Caco-2 (cell line): ENCODE measurements at regions not wholly inside any gene's neighbourhood (a gene's known extent, or its start where the extent isn't known, plus 50 kb on each side); places are given as distances from the start of the nearest gene placed in this dataset.
"Not testable (repeated sequence)": the region's sequence is repeated elsewhere in the genome, so short reads cannot be mapped to it uniquely, and the experiment has no call there.

Experiments
- BruUV-seq: library from RNA; stranded (reverse); fragments of 400-500 nt; replicated peaks from 2 replicates; lab custom pipeline; 2021; lab: Mats Ljungman, UMichigan
- CTCF ChIA-PET: fragments of 300-600 bp; sonication (Branson Sonifier 250); formaldehyde crosslinking; loops from one replicate; lab custom pipeline; 2022; ENCODE audit warnings: antibody characterized with exemption; lab: Charles Lee
- POLR2A ChIA-PET: fragments of 300-600 bp; sonication (Branson Sonifier 250); formaldehyde crosslinking; loops from one replicate; lab custom pipeline; 2022; ENCODE audit warnings: antibody characterized with exemption; lab: Charles Lee
- DNase-seq, 2 experiments: peaks; one replicate each; pipeline versions ENCODE4 v3.0.0 to v3.0.0-alpha.2; 2020 to 2022
- H3K27me3 ChIP-seq: replicated peaks from 2 replicates; pipeline ENCODE4 v1.6.0; 2011; ENCODE audit warnings: low read length; ENCODE audit not compliant: control insufficient read depth, insufficient read depth
- H3K36me3 ChIP-seq: 2 replicates; pipeline ENCODE4 v1.5.1; 2011; ENCODE audit warnings: low read length; ENCODE audit not compliant: control insufficient read depth, insufficient read depth
- H3K4me1 ChIP-seq: fragments of 250-450 bp; sonication (Bioruptor Pico); 2 replicates; pipeline ENCODE4 v1.5.1; 2020; ENCODE audit warnings: mild to moderate bottlenecking
- H3K4me3 ChIP-seq: 2 replicates; pipeline ENCODE4 v1.5.1; 2011; ENCODE audit warnings: low read depth, mild to moderate bottlenecking, control low read depth, low read length
- H3K9me3 ChIP-seq: fragments of 250-450 bp; sonication (Bioruptor Pico); 2 replicates; pipeline ENCODE4 v1.5.1; 2020; ENCODE audit warnings: mild to moderate bottlenecking, moderate library complexity
- H3K27ac Mint-ChIP-seq: one replicate; pipeline ENCODE4 v1.8.0; 2022; ENCODE audit warnings: mixed read lengths; ENCODE audit not compliant: unreplicated experiment
- H3K27me3 Mint-ChIP-seq: one replicate; pipeline ENCODE4 v1.8.0; 2022; ENCODE audit warnings: mixed read lengths; ENCODE audit not compliant: insufficient read depth, unreplicated experiment
- H3K36me3 Mint-ChIP-seq: one replicate; pipeline ENCODE4 v1.8.0; 2022; ENCODE audit warnings: mild to moderate bottlenecking, mixed read lengths; ENCODE audit not compliant: insufficient read depth, unreplicated experiment
- H3K4me1 Mint-ChIP-seq: one replicate; pipeline ENCODE4 v1.8.0; 2022; ENCODE audit warnings: low read depth, mixed read lengths; ENCODE audit not compliant: unreplicated experiment
- H3K4me3 Mint-ChIP-seq: one replicate; pipeline ENCODE4 v1.8.0; 2022; ENCODE audit warnings: mild to moderate bottlenecking, moderate library complexity, mixed read lengths; ENCODE audit not compliant: unreplicated experiment
- H3K9me3 Mint-ChIP-seq: one replicate; pipeline ENCODE4 v1.8.0; 2022; ENCODE audit warnings: mixed read lengths; ENCODE audit not compliant: unreplicated experiment
- intact Hi-C: fragments of 100-400 bp; cut with micrococcal nuclease; formaldehyde crosslinking; loops from one replicate; pipeline ENCODE4 v1.10.0; 2022; ENCODE audit not compliant: unreplicated experiment

DNA sequence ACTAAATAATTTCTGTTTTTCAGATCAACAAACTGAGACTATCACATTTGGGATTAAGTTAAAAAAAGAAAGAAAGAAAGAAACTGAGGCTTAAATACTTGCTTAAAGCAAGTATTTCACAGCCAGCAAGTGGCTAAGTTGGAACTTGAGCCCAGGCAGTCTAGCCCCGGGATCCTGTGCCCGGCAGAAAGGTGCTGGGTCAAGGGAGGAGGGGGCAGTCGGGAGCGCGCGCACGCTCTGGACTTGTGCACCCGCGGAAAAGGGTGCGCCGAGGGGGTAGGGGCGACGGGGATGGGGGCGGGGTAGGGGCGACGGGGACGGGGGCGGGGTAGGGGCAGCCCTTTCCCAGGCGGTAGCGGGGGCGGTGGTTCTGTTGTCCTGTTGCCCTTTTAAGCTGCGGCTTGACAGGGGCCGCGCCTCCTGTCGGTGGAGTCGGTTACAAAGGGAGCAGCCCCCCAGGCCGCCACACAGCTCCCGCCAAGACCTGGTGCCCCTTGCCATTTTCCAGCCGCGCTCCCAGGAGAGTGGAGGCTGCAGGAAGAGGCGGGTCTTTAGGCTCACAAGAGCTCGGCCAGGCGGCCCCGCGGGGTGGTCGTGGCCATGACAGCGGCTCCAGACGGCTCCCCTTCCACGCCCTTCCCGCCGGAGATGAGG lies 60.6 kb downstream of the GOLGA8T start:
- POLR2A ChIA-PET, H3K36me3 ChIP-seq, H3K4me3 ChIP-seq, H3K9me3 Mint-ChIP-seq, H3K4me3 Mint-ChIP-seq, H3K4me1 Mint-ChIP-seq, H3K36me3 Mint-ChIP-seq, H3K27me3 Mint-ChIP-seq, H3K4me1 ChIP-seq, H3K27ac Mint-ChIP-seq, CTCF ChIA-PET, intact Hi-C loops, H3K9me3 ChIP-seq, H3K27me3 ChIP-seq, BruUV-seq: not testable (repeated sequence)
- DNase-seq, result peak; percentile 12 to 24

DNA sequence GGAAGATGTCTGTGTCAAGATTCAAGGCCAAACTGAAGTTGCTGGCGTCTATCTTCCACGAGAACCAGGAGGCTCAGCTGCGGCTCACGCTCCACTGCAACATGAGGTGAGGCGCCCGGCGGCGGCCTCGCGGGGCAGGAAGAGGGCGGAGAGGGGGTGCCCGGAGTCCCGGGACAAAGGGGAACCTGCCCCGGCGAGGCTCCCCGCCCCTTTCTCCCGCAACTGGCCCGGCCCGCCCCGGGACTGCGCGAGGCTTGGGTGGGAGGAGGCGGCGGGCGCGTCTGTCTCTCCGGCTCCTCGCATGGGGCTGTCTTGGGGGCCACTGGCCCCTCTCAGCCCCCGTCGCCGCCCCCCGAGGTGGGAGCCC lies 61.1 kb downstream of the GOLGA8T start:
- H3K4me1 Mint-ChIP-seq, H3K4me3 ChIP-seq, H3K36me3 Mint-ChIP-seq, POLR2A ChIA-PET, H3K4me3 Mint-ChIP-seq, H3K4me1 ChIP-seq, H3K36me3 ChIP-seq, H3K27me3 ChIP-seq, H3K9me3 ChIP-seq, BruUV-seq, H3K9me3 Mint-ChIP-seq, H3K27me3 Mint-ChIP-seq, CTCF ChIA-PET, H3K27ac Mint-ChIP-seq, intact Hi-C loops: not testable (repeated sequence)
- peak; percentile 11 to 29 for DNase-seq

DNA sequence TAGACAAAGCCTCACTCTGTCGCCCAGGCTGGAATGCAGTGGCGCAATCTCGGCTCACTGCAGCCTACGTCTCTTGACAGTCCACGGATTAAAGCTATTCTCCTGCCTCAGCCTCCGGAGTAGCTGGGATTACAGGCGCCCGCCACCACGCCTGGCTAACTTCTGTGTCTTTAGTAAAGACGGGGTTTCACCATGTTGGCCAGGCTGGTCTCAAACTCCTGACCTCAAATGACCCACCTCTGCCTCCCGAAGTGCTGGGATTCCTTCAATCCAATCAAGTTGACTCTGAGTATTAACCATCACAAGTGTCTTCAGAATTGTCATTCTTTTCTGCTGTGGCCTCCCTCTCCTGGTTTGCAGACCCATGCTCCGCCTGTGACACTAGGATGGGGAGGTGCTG lies 61.9 kb downstream of the GOLGA8T start:
- H3K36me3 Mint-ChIP-seq, H3K9me3 ChIP-seq, CTCF ChIA-PET, H3K4me3 Mint-ChIP-seq, H3K27me3 ChIP-seq, H3K27ac Mint-ChIP-seq, H3K4me3 ChIP-seq, POLR2A ChIA-PET, H3K9me3 Mint-ChIP-seq, H3K4me1 Mint-ChIP-seq, H3K36me3 ChIP-seq, H3K27me3 Mint-ChIP-seq, BruUV-seq, H3K4me1 ChIP-seq, intact Hi-C loops: not testable (repeated sequence)
- peak in 1 of 2 experiments; percentile 8 for DNase-seq

DNA sequence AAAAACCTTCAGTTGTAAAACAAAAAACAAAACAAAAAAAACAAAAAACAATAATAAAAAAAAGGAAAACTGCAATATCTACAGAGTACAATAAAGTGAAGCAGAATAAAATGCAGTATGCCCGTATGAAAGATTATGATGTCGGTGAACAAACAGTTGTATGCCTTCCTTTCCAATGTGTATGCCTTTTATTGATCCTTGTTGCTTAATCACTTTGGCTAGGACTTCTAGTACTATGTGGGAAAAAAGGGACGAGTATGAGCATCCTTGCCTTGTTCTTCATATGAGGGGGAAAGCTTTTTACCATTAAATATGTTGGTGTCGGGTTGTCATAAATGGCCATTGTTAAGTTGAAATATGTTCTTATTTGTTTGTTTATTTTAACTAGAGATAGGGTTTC lies 66.7 kb downstream of the GOLGA8T start:
- H3K27ac Mint-ChIP-seq, H3K36me3 Mint-ChIP-seq, DNase-seq, BruUV-seq, H3K9me3 ChIP-seq, H3K4me1 Mint-ChIP-seq, H3K9me3 Mint-ChIP-seq, H3K36me3 ChIP-seq, H3K4me1 ChIP-seq, H3K4me3 ChIP-seq, POLR2A ChIA-PET, CTCF ChIA-PET, intact Hi-C loops, H3K4me3 Mint-ChIP-seq, H3K27me3 ChIP-seq, H3K27me3 Mint-ChIP-seq: not testable (repeated sequence)

DNA sequence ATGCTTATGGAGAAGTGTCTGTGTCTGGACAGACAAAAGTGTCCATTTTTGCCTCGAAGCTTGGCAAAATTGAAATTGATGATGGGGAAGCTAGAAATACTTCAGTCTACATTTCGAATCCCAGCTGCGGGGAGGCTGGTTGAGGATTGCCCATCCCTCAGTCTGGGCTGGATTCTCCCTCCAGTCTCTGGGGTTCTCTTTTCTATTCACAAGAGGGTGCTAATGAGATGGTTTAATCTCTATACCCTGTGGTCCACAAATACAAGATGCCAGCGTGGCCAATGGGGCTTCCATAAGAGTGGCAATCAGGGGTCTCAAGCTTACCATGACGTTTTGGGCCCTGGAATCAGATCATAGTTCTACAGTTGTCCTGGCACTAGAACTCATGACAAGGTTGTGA lies 78.9 kb downstream of the GOLGA8T start:
- H3K27ac Mint-ChIP-seq, H3K4me3 Mint-ChIP-seq, POLR2A ChIA-PET, H3K9me3 ChIP-seq, H3K9me3 Mint-ChIP-seq, H3K4me1 Mint-ChIP-seq, DNase-seq, CTCF ChIA-PET, H3K4me3 ChIP-seq, H3K4me1 ChIP-seq, BruUV-seq, H3K27me3 Mint-ChIP-seq, H3K27me3 ChIP-seq, H3K36me3 ChIP-seq, intact Hi-C loops, H3K36me3 Mint-ChIP-seq: not testable (repeated sequence)

DNA sequence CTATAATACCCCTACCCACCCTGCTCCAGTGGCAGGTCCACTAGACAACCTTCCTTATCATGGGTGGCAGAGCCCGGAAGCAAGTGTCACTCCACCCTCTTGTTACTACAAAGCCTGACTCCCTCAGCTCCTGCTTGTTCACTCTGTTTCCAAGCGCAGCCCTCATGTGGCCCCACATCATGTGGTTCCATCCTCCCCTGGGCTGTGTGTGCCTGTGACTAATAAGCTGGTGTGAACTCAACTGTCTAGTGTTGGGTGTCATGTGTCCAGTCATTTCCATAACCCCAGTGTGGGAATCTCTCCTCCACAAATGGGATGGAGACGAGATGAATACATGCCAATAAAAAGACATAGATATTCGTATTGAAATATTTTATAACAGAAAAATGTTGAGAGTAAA lies 87.0 kb downstream of the GOLGA8T start:
- H3K27ac Mint-ChIP-seq, H3K9me3 Mint-ChIP-seq, H3K4me1 ChIP-seq, POLR2A ChIA-PET, H3K36me3 ChIP-seq, CTCF ChIA-PET, H3K27me3 ChIP-seq, H3K9me3 ChIP-seq, DNase-seq, H3K4me3 Mint-ChIP-seq, intact Hi-C loops, H3K27me3 Mint-ChIP-seq, H3K4me1 Mint-ChIP-seq, H3K36me3 Mint-ChIP-seq, BruUV-seq, H3K4me3 ChIP-seq: not testable (repeated sequence)

DNA sequence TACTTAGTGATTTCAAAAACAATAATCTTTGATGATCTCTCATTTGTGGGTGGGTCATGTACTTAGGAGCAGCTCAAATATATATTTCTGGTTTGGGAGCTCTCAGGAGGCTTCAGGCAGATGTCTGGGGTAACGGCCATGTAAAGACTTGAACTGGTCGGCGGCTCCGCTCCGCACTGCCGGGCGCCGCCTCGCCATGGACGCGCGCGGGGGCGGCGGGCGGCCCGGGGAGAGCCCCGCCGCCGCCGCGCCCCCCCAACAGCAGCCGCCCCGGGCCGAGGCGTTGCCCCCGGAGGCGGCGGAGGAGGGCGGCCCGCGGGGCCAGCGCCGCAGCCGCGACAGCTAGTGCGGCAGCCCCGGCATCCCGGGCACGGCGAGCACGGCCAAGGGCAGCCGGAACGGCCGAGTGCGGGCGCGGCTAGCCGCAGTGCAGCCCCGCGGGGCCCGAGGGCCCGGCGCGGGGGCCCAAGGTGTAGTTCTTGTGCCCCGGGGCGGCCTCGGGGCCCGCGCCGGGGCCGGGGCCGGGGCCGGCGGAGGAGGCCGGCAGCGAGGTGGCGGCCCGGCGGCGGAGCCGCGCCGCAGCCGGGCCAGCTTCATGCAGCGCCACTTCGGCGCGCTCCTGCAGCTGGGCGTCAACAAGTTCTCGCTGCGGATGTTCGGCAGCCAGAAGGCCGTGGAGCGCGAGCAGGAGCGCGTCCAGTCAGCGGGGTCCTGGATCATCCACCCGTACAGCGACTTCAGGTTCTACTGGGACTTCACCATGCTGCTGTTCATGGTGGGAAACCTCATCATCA lies 88.1 kb downstream of the GOLGA8T start:
- H3K36me3 ChIP-seq, H3K4me3 ChIP-seq, CTCF ChIA-PET, DNase-seq, BruUV-seq, H3K27ac Mint-ChIP-seq, H3K9me3 ChIP-seq, H3K9me3 Mint-ChIP-seq, H3K27me3 ChIP-seq, H3K4me1 Mint-ChIP-seq, intact Hi-C loops, H3K4me1 ChIP-seq, H3K36me3 Mint-ChIP-seq, POLR2A ChIA-PET, H3K4me3 Mint-ChIP-seq, H3K27me3 Mint-ChIP-seq: not testable (repeated sequence)
